OCI-LY1 (cell line): ENCODE measurements at regions not wholly inside any gene's neighbourhood (a gene's known extent, or its start where the extent isn't known, plus 50 kb on each side); places are given as distances from the start of the nearest gene placed in this dataset.

ENCODE experiments used
- CTCF ChIP-seq: fragments of 200-600 bp; sonication (generic), shearing (Covaris generic); IDR thresholded peaks from 2 replicates; pipeline ENCODE4 v1.5.1; 2017; ENCODE audit warnings: mild to moderate bottlenecking, antibody characterized with exemption, low read length, moderate library complexity, mixed read lengths
- EZH2 ChIP-seq: fragments of 200-600 bp; sonication (generic), shearing (Covaris generic); IDR thresholded peaks from 2 replicates; pipeline ENCODE4 v1.8.0; 2017; ENCODE audit warnings: borderline replicate concordance, mixed run types, mild to moderate bottlenecking, antibody characterized with exemption, low read length, moderate library complexity, mixed read lengths

GRCh38 chr15:60059186-60059585, 55.1 kb downstream of the FOXB1 start:
- TF ChIP-seq CTCF = no peak
- TF ChIP-seq EZH2 = no peak
